HG03432 (cell line): ENCODE measurements at regions not wholly inside any gene's neighbourhood (a gene's known extent, or its start where the extent isn't known, plus 50 kb on each side); places are given as distances from the start of the nearest gene placed in this dataset.
A peak's percentile ranks its signal among the peaks of the same experiment; 100 is the strongest.

Source experiments
- ATAC-seq: cut with Tn5 transposase; IDR thresholded peaks from one replicate; pipeline ENCODE4 v1.9.1; 2021; ENCODE audit warnings: mild to moderate bottlenecking, moderate library complexity; ENCODE audit not compliant: unreplicated experiment

DNA sequence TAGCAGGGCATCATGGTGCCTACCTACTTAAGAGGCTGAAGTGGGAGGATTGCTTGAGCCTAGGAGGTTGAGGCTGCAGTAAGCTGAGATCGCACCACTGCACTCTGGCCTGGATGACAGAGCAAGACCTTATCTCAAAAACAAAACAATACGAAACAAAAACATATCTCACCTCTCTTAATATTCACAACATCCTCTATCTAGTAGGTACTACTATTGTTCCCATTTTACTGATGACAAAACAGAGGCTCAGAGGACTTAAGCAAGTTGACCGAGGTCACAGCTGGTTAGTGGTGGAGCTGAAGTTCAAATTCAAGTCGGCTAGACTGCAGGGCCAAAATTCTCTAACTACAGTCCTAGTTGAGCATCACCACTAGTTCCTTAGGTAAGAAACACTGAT lies 172.3 kb upstream of the EEA1 start:
- ATAC-seq, result no peak

DNA sequence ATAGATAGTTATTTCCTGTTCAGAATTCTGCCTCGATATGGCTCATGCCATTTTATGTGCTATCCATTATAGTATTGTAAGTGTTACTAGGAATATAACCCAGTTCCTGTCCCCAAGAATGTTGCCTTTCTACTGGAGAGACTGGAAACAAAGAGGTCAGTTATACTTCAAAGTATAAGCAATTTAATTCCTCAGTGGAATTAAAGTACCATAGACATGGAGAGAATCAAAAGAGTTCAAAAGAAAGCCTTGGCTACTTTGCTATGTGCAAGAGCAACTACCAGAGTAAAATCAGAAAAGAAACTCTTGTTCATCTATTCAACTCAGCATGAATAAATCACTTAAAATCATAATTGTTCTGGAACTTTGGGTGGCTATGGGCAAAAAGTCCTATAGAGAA lies 173.2 kb upstream of the EEA1 start:
- no peak for ATAC-seq

DNA sequence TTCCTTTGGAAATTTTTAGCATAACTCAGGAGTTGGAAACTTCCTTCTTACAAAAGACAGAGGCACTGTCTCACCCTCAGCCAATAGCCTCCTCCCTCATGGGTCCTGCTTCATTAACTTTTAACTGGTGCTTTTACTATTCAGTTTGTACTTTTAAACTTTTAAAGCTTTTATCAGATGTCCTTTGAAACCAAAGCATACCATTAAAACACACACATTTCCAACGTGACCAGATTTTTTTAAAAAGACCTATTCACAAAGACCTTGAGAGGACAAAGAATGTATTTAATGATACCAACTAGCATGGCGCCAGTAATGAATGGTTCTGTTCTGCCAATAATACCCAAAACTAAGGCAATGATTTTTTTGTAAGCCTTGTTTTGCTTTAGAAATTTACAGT lies 173.6 kb upstream of the EEA1 start:
- no peak for ATAC-seq

DNA sequence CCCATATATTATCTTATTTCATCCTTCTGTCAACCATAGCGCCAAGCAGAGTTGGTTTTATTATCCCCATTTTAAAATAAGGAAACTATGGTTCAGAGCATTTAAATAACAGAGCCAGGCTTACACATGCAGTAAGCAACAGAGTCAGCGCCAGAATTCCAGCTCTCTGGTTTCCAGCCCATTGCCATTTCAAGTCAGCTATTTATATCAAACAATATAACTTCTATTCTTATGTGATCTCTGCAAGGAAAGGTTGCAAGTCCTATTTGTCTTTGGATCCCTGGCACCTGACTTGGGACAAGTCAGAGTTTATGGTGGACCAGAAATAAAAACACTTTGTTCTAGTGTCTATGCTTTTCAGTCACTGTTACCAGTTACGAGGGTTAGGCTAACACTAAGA lies 174.1 kb upstream of the EEA1 start:
- no peak for ATAC-seq

DNA sequence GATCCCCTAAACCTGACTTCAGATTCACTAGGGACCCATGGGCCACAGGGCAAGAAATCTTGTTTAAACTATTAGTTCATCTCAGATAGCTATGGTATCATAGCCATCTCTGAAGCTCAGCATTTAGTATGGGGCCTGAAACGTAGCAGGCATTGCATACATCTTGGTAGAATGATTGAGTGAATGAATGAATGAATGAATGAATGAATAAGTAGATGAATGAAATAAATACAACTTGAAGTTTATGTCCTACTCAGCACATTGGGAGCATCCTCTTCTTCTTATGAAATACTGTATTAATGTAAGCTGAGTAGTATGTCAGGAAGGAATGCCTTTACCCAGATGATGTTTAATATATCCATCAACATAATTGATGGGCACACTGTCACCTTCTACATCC lies 175.4 kb upstream of the EEA1 start:
- no peak for ATAC-seq

DNA sequence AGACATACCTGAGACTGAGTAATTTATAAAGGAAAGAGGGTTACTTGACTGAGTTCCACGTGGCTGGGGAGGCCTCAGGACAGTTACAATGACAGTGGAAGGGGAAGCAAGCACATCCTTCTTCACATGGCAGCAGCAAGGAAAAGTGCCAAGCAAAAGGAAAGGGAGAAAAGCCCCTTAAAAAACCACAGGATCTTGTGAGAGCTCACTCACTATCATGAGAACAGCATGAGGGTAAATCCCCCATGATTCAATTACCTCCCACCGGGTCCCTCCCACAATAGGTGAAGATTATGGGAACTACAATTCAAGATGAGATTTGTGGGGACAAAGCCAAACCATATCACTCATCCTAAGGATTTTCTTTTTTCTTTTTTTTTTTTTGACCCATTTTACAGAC lies 177.8 kb upstream of the EEA1 start:
- ATAC-seq, result no peak

DNA sequence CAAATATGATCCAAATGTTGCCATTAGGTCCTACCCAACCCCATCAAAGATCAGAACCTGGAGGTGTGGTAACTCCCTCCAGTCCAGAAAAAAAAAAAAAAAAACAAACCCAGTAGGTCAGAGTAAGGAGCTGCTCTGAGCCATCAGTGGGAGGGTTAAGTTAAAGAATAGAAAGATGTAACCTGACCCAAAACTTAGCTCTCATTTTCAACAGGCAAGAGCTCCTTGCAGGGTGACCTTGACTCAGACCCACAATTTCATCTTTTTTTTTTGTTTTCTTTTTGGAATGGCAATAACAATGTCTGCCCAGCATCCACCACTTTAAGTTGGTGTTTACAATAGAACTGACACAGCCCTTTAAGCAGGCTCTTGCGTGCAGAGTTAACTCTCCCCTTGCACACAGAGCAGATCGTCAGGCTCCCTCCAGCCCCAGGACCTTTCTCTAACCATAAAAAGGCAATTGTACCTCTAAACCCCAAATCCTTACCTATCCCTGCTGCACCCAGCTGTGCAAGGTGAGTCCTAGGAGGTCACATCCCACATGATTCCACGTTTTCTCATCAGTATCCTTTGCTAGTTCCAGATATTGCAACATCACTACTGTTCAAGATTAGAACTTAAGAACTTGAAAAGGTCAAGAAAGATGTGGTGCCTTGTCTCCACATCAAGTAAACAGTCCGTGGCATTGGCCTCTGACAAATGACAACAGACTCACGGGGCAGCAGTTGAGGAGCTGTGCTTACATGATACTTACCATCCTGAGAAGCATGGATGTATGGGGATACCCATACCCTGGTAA lies 178.6 kb upstream of the EEA1 start:
- no peak for ATAC-seq

DNA sequence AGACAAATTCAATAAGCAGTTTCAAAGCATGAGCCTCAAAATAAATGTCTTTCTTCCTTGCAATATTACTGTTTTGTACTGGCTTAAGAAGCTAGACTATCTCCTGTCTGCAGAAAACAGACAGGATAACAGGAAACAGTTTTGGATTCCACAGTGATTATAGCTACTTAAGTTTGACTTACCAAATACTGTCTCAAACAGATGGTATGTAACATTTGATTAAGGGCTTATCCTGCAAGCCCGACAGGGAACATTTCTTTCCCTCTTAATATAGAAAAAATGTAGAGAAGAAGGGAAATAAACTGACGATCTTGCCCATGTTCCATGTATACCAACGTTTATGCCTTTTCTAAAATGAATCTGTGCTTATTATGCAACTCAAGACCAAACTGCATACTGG lies 179.9 kb upstream of the EEA1 start:
- no peak for ATAC-seq

DNA sequence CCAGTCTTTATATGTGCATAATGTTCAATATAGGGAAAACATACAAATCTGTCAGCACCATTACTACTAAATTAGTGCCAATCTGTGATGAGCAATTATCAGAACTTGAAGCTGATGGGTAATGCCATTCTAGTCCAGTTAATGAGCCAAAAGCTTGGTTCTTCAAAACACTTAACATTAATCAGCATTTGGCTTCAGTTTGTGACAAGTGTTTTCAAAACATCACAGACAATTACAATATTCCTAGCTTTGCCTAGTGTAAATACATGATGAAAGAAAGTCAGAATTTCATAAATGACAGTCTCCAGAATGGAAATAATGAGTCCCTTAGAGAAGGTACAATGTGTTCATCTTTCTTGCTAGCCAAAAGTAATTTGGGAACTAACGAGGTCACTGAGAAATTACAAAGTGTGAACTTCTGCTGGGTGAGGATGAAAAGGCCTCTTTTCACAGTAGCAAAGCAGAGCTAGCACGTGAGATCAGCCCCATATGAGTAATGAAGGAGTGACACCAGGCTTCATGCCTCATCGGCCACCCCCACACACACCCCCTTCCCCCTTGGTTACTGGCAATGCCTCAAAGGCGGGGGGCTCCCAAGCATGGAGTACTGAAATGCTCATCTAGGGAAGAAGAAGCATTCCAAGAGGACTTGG lies 180.6 kb upstream of the EEA1 start:
- ATAC-seq, result peak; percentile 46

DNA sequence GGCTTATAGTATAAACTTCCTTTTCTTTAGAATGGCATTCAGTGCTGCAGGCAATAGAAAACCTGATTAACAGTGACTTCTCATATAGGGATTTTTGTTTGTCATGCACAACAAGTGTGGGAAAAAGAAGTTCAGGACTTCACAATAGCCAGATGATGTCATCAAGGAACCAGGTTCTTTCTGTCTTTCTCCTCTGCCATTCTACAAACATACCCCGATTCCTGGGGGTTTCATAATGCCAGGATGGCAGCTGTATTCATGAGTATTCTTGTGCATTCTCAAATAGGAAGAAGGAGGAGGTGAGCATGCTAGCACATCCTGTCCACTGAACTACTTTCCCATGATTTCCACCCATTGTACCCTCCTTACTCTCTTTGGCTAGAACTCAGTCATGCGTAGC lies 182.7 kb upstream of the EEA1 start:
- ATAC-seq, result no peak

DNA sequence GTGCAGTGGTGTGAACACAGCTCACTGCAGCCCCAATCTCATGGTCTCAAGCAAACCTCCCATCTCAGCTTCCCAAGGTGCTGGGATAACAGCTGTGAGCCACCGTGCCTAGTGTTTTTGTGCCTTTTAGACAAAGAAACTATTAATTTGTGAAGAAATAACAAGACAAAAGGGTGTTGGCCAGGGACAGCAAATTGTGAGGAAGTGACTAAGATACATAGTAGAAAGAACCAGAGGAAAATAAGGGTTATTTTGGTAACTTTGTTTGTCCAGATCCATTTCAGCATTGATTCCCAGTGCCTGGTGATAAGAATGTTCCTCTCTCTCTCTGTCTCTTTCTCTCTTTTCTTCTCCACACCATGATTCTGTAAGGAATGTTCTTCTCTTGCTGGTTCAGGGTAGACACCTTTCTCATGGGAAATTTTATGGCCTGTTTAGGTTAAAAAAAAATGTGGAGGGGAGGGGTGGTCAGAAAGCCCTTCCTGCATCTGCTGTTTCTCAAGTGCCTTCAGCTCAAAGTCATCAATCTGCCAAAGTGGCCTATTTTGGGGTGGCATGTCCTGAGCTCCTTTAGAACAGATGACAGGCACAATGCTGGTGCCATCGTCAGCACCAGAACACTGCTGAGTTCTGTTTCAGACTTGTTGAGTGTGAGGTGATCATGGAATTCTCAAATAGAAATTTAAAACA lies 184.4 kb upstream of the EEA1 start:
- no peak for ATAC-seq

DNA sequence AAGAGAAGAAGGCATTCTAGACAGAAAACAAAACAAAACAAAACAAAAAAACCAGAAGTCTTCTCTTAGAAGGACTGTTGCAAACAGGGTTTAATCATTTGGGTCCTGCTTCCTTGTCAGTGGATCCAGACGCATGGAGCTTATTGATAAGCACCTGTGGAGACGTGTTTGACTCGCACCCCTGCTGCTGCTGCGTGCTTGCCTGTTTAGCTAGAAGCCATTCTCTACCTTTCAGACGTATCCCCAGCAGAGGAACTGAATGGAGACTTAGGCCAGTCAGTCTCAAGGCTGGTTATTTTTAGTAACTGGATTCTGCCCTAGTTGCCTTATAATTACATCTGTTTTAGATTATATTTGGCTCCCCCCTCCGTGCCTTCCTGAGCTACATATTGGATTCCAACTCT lies 186.1 kb upstream of the EEA1 start:
- no peak for ATAC-seq

DNA sequence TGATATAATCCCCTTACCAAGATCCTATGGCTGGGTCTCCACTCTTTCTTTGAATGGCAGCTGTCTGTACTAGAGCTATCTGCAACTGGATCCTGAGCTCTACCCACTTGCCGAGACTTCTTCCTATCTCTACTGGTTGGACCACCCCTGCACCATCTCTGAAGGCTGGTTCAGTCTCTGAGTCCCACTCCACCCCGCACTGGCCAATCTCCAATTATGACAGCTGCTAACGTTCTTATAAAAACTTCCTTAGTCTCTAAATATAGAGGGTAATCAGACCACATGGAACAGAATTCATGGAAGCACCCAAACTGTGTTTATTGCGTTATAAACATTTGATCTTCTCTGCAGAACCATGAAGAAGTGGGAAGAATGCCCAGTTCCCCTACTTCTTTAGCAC lies 186.6 kb upstream of the EEA1 start:
- ATAC-seq, result no peak

DNA sequence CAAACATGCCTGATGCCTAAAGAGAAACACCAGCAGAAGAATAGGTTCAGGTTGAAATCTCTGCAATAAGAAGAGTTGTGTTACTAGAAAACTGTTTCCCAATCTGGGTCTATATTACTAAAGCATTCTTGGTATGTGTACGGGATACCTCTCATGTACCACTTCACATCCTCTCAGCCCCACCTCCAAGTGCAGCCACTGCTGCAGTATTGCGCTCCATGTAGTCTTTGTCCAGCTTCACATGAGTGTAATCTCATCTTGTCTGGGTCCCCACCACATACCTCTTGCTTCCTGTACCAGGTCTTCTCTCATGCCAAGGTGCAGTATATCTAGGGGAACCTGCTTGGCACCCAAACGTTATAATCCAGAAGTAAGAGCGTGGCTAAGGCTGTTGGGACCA lies 187.5 kb upstream of the EEA1 start:
- no peak for ATAC-seq

DNA sequence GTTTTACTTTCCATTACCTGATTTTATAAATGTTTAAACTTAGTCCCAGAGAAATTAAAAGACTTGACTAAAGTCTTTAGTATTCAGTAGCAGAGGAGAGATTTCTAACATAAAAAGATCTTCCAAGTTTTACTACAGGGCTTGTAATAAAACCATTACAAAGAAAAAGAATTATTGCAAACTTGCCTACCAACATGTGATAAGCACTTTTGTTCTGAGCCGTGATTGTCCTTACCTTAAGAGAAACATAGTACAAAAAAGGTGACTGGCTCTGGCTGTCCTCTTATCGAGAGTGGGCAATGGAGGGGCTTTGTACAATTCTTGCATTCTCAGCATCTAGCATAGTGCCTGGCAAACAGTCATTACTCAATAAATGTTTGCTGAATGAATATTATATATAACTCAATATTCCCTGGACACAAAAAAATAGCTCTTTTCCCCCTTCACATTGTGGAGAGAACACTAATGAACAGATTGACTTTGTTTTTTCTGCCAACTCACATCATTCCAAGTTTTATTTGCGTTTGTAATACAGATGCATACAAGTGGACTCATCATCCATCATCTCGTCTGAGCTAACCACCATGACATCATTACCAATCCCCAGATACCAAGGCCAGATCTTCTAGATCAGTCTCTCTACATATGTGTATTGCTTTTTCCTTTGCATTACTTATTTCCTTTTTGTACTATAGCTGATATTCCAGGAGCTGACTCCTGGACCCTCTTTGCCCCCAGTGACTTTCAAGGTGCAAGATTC lies 192.8 kb upstream of the EEA1 start:
- ATAC-seq, result no peak

DNA sequence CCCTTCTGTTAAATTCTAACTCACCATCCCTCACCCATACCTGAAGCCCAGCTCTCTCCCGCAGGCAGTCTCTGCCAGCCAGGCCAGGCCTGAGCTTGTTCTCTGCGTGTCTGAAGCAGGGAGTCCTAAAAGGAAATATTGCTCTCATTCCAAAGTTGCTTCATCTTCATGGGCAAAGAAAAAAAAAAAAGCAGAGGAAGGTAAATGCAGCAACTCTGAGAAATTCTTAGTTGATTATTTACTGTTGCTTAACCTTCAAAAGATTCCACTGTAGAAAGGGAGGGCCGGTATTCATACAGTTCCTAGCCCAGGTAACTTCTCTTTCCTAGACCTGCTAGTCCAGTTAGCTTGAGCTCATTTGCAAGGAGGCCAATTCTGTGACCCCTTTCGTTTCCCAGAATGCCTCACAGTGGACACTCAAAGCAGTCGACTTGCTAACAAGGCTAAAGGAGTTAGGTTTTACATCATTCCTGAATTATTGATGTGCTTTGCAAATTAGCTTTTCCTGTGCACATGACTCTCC lies 193.5 kb upstream of the EEA1 start:
- ATAC-seq, result no peak

DNA sequence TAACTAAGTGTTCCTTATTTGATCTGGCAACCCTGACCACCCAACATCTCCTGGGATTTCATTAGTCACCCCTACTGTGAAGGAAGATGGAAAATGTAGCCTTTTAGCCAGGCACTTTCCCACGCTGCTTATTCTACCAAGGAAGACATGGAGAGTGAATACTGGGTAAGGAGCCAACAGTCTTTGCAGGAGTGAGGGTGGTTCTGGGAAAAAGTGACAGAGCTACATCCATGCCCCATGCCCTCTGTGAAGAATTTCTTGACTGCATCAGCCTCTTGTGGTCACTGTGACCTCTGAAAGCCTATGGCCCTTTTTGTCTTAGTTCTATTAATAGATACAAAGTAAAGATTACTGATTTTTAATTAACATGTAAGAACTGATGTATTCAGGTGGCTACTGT lies 196.0 kb upstream of the EEA1 start:
- no peak for ATAC-seq

DNA sequence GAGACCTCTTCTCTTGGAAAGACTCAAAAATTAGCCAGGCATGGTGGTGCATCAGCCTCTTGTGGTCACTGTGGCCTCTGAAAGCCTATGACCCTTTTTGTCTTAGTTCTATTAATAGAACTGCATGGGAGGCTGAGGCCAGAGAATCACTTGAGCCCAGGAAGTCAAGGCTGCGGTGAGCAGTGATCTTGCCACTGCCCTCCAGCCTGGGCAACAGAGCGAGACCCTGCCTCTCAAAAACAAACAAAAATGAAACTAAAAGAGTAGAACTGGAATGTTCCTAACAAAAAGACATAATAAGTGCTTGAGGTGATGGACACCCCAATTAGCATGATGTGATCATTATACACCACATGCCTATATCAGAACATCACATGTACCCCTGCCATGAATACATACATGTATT lies 197.0 kb upstream of the EEA1 start:
- ATAC-seq, result peak; percentile 72

DNA sequence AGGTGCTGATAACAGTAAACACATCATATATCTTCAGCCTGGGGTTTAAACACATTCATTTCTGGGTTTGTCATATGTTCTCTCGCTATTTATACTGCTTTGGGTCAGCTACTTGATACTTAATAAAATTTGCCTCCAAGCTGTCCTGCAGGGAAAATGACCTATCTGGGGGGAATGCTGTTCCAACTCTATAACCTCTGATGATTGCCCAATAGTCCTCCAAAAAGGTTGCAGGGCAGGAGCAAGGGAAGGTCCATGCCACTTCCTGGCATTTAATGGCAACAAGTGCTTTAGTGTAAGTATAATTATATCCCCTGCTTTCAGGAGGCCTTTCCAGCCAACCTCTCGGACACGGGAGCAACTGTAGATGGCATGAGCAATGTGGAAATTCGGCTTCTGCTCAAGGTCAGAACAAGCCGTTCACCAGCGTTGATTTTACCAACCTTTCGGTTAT lies 198.0 kb upstream of the EEA1 start:
- no peak for ATAC-seq

DNA sequence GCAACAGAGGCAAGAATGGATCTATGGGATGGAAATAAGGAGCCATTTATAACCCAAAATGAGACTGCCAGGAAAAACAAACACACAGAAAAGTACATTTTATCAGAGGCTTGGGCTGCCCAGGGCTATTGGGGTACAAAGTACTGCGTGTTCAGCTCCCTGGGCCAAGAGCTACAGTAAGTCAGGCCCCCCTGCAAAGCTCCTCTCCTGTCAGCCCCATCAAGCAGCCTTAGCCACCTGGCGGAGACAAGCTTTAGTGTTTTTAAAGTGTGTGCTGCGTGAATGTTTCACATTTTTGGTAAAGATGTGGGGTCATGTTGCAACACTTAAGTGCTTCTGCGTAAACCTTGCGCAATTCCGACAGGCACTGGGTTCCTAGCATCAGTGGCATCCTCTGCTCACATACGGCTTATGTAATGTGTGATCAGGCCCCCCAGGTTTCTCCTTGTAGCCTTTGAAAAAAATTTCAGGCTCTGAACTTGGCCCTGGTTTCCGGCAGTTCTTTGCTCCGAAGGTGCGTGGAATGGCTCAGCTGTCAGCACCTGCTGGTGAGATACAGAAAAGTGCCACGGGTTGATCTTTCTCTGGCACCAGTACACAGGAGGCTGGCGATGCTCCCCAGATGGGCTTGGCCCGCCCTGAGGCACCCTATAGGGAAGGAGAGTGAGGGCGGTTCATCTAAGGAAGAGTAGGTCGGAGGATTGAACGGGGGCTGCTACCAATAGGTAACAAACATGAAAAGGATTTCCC lies 198.7 kb upstream of the EEA1 start:
- no peak for ATAC-seq
